ENCODE measurements at regions not wholly inside any gene's neighbourhood (a gene's known extent, or its start where the extent isn't known, plus 50 kb on each side); places are given as distances from the start of the nearest gene placed in this dataset.

GRCh38 chr2:217443601-217444000 is 559.2 kb downstream of the TNS1 start:
- CTCF ChIA-PET, result interaction anchor here (1.2 kb wide), 1 partner anchor 19 kb away, joined by 3 read pairs; no protein-coding TSS in a partner anchor
- intact Hi-C loops (cut with micrococcal nuclease; ENCODE audit: unreplicated experiment) (loop anchor here (10.0 kb wide), 1 partner anchor 359 kb away; no protein-coding TSS in a partner anchor), in situ Hi-C loops (cut with MboI) (no loop called here)
- BruUV-seq (replicated peaks), result no TSS peak
- no peak overlapping the region for H2AFZ ChIP-seq (ENCODE audit: control insufficient read depth, low read depth, low read length)
- H3K4me1 ChIP-seq (ENCODE audit: control insufficient read depth, insufficient read depth, low read length), result peaks cover 17% of the 10 kb centered on the region
- POLR2A ChIA-PET, result no interaction called here
- DNase-seq (ENCODE audit: low read depth, low spot score), result no peak
- WGBS (ENCODE audit: insufficient coverage, insufficient replicate concordance, low lambda C conversion rate, missing lambda C conversion rate), result 0% methylated on average over 1 of the region's 1 CpG
- no peaks in the 10 kb centered on the region; the same call in 2 of the 3 replicates for H3K9me3 ChIP-seq (replicated peaks; ENCODE audit: control insufficient read depth, insufficient read depth, low read length)
- no peak overlapping the region for H3K4me3 ChIP-seq
- ATAC-seq, result no peak
- RAD21 ChIA-PET (ENCODE audit: unreplicated experiment), result no interaction called here
- H3K9ac ChIP-seq (ENCODE audit: control insufficient read depth, insufficient read depth, low read length), result no peak overlapping the region
- H3K36me3 ChIP-seq (ENCODE audit: control insufficient read depth in 2 of 2, insufficient read depth in 2 of 2, low read length in 1 of 2), result no peaks in the 10 kb centered on the region
- no peak overlapping the region for H3K27ac ChIP-seq (ENCODE audit: control insufficient read depth, insufficient read depth)
- no peaks in the 10 kb centered on the region for H4K20me1 ChIP-seq (ENCODE audit: control insufficient read depth, insufficient read depth)
- SMC1A ChIA-PET (ENCODE audit: uncharacterized antibody, unreplicated experiment), result no interaction called here
- FAIRE-seq, result no peak
- H3K27me3 ChIP-seq (replicated peaks in 1 of 2; ENCODE audit: control insufficient read depth in 2 of 2, insufficient read depth in 2 of 2, low read length in 1 of 2), result no peaks in the 10 kb centered on the region
- H3K79me2 ChIP-seq (ENCODE audit: control insufficient read depth, insufficient read depth, low read length), result no peaks in the 10 kb centered on the region
- H3K4me2 ChIP-seq (ENCODE audit: control insufficient read depth, insufficient read depth), result no peak overlapping the region
- TF ChIP-seq NFIC (IDR thresholded peaks at IDR 0.05; ENCODE audit: low read depth, low read length) (no peak), WRNIP1 (IDR thresholded peaks at IDR 0.05; ENCODE audit: borderline replicate concordance, low read depth, low read length) (no peak), PAX8 (IDR thresholded peaks at IDR 0.05) (no peak), RB1 (IDR thresholded peaks at IDR 0.05; ENCODE audit: borderline replicate concordance) (no peak), HDAC6 (IDR thresholded peaks at IDR 0.05; ENCODE audit: unreplicated experiment) (no peak), FOXK2 (IDR thresholded peaks at IDR 0.05) (no peak), TCF3 (IDR thresholded peaks at IDR 0.05; ENCODE audit: borderline replicate concordance, insufficient read depth, low read depth, low read length) (no peak), SIN3A (IDR thresholded peaks at IDR 0.05; ENCODE audit: low read depth, low read length) (no peak), ELK1 (IDR thresholded peaks at IDR 0.05; ENCODE audit: low read depth, low read length) (no peak), ZNF687 (IDR thresholded peaks at IDR 0.05) (no peak), TARDBP (IDR thresholded peaks at IDR 0.05; ENCODE audit: borderline replicate concordance) (no peak), ZBTB4 (CRISPR knock-in tag; IDR thresholded peaks at IDR 0.05) (no peak), NKRF (conservative IDR thresholded peaks at IDR 0.05) (no peak), CBFB (IDR thresholded peaks at IDR 0.05; ENCODE audit: low read depth) (no peak), MYC (IDR thresholded peaks at IDR 0.05; ENCODE audit: insufficient read depth, insufficient read length, insufficient replicate concordance, low read length, severe bottlenecking) (no peak), GABPA (IDR thresholded peaks at IDR 0.05; ENCODE audit: low read depth) (no peak)

Measured in GM12878 (cell line).